H1 (cell line): ENCODE measurements at regions not wholly inside any gene's neighbourhood (a gene's known extent, or its start where the extent isn't known, plus 50 kb on each side); places are given as distances from the start of the nearest gene placed in this dataset.
"Not testable (repeated sequence)": the region's sequence is repeated elsewhere in the genome, so short reads cannot be mapped to it uniquely, and the experiment has no call there.

ENCODE experiments used
- ATF3 ChIP-seq: IDR thresholded peaks from 2 replicates; pipeline ENCODE4 v1.6.1; 2011; ENCODE audit warnings: low read depth, mild to moderate bottlenecking, low read length; ENCODE audit not compliant: insufficient read depth
- TF ChIP-seq, protein P1 (sequence below), 3 experiments: IDR thresholded peaks; 1 replicate in 2 of 3; 2 replicates in 1 of 3; pipeline versions ENCODE4 v1.5.1 to v1.6.1; 2011; ENCODE audit warnings: low read length in 3 of 3, mild to moderate bottlenecking in 3 of 3, inconsistent platforms in 2 of 3, low read depth in 1 of 3, moderate library complexity in 1 of 3; ENCODE audit not compliant: insufficient read depth in 1 of 3; ENCODE audit errors: control extremely low read depth in 1 of 3

GRCh38 chr17:27094179-27094578, 199.7 kb upstream of the WSB1 start:
- TF ChIP-seq ATF3, result not testable (repeated sequence)
- TF ChIP-seq, protein P1, sequence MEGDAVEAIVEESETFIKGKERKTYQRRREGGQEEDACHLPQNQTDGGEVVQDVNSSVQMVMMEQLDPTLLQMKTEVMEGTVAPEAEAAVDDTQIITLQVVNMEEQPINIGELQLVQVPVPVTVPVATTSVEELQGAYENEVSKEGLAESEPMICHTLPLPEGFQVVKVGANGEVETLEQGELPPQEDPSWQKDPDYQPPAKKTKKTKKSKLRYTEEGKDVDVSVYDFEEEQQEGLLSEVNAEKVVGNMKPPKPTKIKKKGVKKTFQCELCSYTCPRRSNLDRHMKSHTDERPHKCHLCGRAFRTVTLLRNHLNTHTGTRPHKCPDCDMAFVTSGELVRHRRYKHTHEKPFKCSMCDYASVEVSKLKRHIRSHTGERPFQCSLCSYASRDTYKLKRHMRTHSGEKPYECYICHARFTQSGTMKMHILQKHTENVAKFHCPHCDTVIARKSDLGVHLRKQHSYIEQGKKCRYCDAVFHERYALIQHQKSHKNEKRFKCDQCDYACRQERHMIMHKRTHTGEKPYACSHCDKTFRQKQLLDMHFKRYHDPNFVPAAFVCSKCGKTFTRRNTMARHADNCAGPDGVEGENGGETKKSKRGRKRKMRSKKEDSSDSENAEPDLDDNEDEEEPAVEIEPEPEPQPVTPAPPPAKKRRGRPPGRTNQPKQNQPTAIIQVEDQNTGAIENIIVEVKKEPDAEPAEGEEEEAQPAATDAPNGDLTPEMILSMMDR (IDR thresholded peaks at IDR 0.05; ENCODE audit: control extremely low read depth in 1 of 3, insufficient read depth in 1 of 3, low read depth in 1 of 3, low read length in 3 of 3), result not testable (repeated sequence)
